ENCODE measurements at regions not wholly inside any gene's neighbourhood (a gene's known extent, or its start where the extent isn't known, plus 50 kb on each side); places are given as distances from the start of the nearest gene placed in this dataset.

- Histone ChIP-seq H3K4me3 (no peak overlapping the region), H3K27me3 (replicated peaks) (no peaks in the 10 kb centered on the region), H3K36me3 (no peaks in the 10 kb centered on the region), H3K4me1 (replicated peaks) (no peaks in the 10 kb centered on the region), H3K9me3 (replicated peaks) (no peaks in the 10 kb centered on the region), H3K27ac (no peak overlapping the region)
- no peak for DNase-seq (ENCODE audit: low read depth in 1 of 2, low spot score in 2 of 2)
Measured at GRCh38 chr5:7053125-7053524, 339.9 kb downstream of the TENT4A start.

- no peaks in the 10 kb centered on the region for H3K4me1 ChIP-seq (replicated peaks)
- DNase-seq (ENCODE audit: low read depth in 1 of 2, low spot score in 2 of 2): no peak
- no peak overlapping the region for H3K4me3 ChIP-seq
- no peaks in the 10 kb centered on the region for H3K27me3 ChIP-seq (replicated peaks)
- H3K27ac ChIP-seq: no peak overlapping the region
- no peaks in the 10 kb centered on the region for H3K9me3 ChIP-seq (replicated peaks)
- no peaks in the 10 kb centered on the region for H3K36me3 ChIP-seq
Measured at GRCh38 chr5:7053528-7054209, 340.4 kb downstream of the TENT4A start.

- no peaks in the 10 kb centered on the region for H3K4me1 ChIP-seq (replicated peaks)
- H3K27ac ChIP-seq: no peak overlapping the region
- no peak for DNase-seq (ENCODE audit: low read depth in 1 of 2, low spot score in 2 of 2)
- no peak overlapping the region for H3K4me3 ChIP-seq
- no peaks in the 10 kb centered on the region for H3K36me3 ChIP-seq
- H3K27me3 ChIP-seq (replicated peaks): no peaks in the 10 kb centered on the region
- H3K9me3 ChIP-seq (replicated peaks): no peaks in the 10 kb centered on the region
Measured at GRCh38 chr5:7066471-7067235, 329.3 kb upstream of the ADCY2 start.

- no peak overlapping the region for H3K4me3 ChIP-seq
- no peaks in the 10 kb centered on the region for H3K9me3 ChIP-seq (replicated peaks)
- H3K4me1 ChIP-seq (replicated peaks): no peaks in the 10 kb centered on the region
- H3K27ac ChIP-seq: no peak overlapping the region
- no peaks in the 10 kb centered on the region for H3K27me3 ChIP-seq (replicated peaks)
- no peaks in the 10 kb centered on the region for H3K36me3 ChIP-seq
- no peak for DNase-seq (ENCODE audit: low read depth in 1 of 2, low spot score in 2 of 2)
Measured at GRCh38 chr5:7068156-7068555, 327.8 kb upstream of the ADCY2 start.

- Histone ChIP-seq H3K9me3 (replicated peaks) (no peaks in the 10 kb centered on the region), H3K4me3 (no peak overlapping the region), H3K4me1 (replicated peaks) (no peaks in the 10 kb centered on the region), H3K27ac (no peak overlapping the region), H3K27me3 (replicated peaks) (no peaks in the 10 kb centered on the region), H3K36me3 (no peaks in the 10 kb centered on the region)
- no peak for DNase-seq (ENCODE audit: low read depth in 1 of 2, low spot score in 2 of 2)
Measured at GRCh38 chr5:7068899-7069298, 327.0 kb upstream of the ADCY2 start.

GRCh38 chr5:7072188-7072587 is 323.8 kb upstream of the ADCY2 start:
- H3K27me3 ChIP-seq (replicated peaks): no peaks in the 10 kb centered on the region

GRCh38 chr5:7073666-7074065 is 322.3 kb upstream of the ADCY2 start:
- H3K9me3 ChIP-seq (replicated peaks): no peaks in the 10 kb centered on the region

More at GRCh38 chr5:7072188-7072587, 323.8 kb upstream of the ADCY2 start:
- Histone ChIP-seq H3K27ac (no peak overlapping the region), H3K9me3 (replicated peaks) (no peaks in the 10 kb centered on the region), H3K36me3 (no peaks in the 10 kb centered on the region), H3K4me3 (no peak overlapping the region), H3K4me1 (replicated peaks) (no peaks in the 10 kb centered on the region)
- DNase-seq (ENCODE audit: low read depth in 1 of 2, low spot score in 2 of 2): no peak

GRCh38 chr5:7074176-7074575 is 321.8 kb upstream of the ADCY2 start:
- Histone ChIP-seq H3K4me1 (replicated peaks) (no peaks in the 10 kb centered on the region), H3K27ac (no peak overlapping the region), H3K9me3 (replicated peaks) (no peaks in the 10 kb centered on the region), H3K36me3 (no peaks in the 10 kb centered on the region), H3K27me3 (replicated peaks) (no peaks in the 10 kb centered on the region), H3K4me3 (no peak overlapping the region)
- DNase-seq (ENCODE audit: low read depth in 1 of 2, low spot score in 2 of 2): no peak

More at GRCh38 chr5:7073666-7074065, 322.3 kb upstream of the ADCY2 start:
- Histone ChIP-seq H3K4me1 (replicated peaks) (no peaks in the 10 kb centered on the region), H3K27ac (no peak overlapping the region), H3K27me3 (replicated peaks) (no peaks in the 10 kb centered on the region), H3K36me3 (no peaks in the 10 kb centered on the region), H3K4me3 (no peak overlapping the region)
- DNase-seq (ENCODE audit: low read depth in 1 of 2, low spot score in 2 of 2): no peak

GRCh38 chr5:7075470-7075869 is 320.5 kb upstream of the ADCY2 start:
- Histone ChIP-seq H3K27me3 (replicated peaks) (no peaks in the 10 kb centered on the region), H3K4me3 (no peak overlapping the region)

GRCh38 chr5:7078101-7078500 is 317.8 kb upstream of the ADCY2 start:
- H3K27me3 ChIP-seq (replicated peaks): no peaks in the 10 kb centered on the region

More at GRCh38 chr5:7075470-7075869, 320.5 kb upstream of the ADCY2 start:
- Histone ChIP-seq H3K4me1 (replicated peaks) (no peaks in the 10 kb centered on the region), H3K9me3 (replicated peaks) (no peaks in the 10 kb centered on the region), H3K27ac (no peak overlapping the region), H3K36me3 (no peaks in the 10 kb centered on the region)
- no peak for DNase-seq (ENCODE audit: low read depth in 1 of 2, low spot score in 2 of 2)

GRCh38 chr5:7078901-7079300 is 317.0 kb upstream of the ADCY2 start:
- Histone ChIP-seq H3K27ac (no peak overlapping the region), H3K9me3 (replicated peaks) (no peaks in the 10 kb centered on the region), H3K4me1 (replicated peaks) (no peaks in the 10 kb centered on the region), H3K36me3 (no peaks in the 10 kb centered on the region), H3K4me3 (no peak overlapping the region), H3K27me3 (replicated peaks) (no peaks in the 10 kb centered on the region)
- no peak for DNase-seq (ENCODE audit: low read depth in 1 of 2, low spot score in 2 of 2)

More at GRCh38 chr5:7078101-7078500, 317.8 kb upstream of the ADCY2 start:
- DNase-seq (ENCODE audit: low read depth in 1 of 2, low spot score in 2 of 2): no peak
- Histone ChIP-seq H3K36me3 (no peaks in the 10 kb centered on the region), H3K27ac (no peak overlapping the region), H3K4me3 (no peak overlapping the region), H3K4me1 (replicated peaks) (no peaks in the 10 kb centered on the region), H3K9me3 (replicated peaks) (no peaks in the 10 kb centered on the region)

GRCh38 chr5:7080501-7080900 is 315.4 kb upstream of the ADCY2 start:
- H3K36me3 ChIP-seq: no peaks in the 10 kb centered on the region
- no peak overlapping the region for H3K4me3 ChIP-seq
- no peaks in the 10 kb centered on the region for H3K4me1 ChIP-seq (replicated peaks)
- no peaks in the 10 kb centered on the region for H3K27me3 ChIP-seq (replicated peaks)
- H3K9me3 ChIP-seq (replicated peaks): no peaks in the 10 kb centered on the region
- H3K27ac ChIP-seq: no peak overlapping the region
- no peak for DNase-seq (ENCODE audit: low read depth in 1 of 2, low spot score in 2 of 2)

- Histone ChIP-seq H3K9me3 (replicated peaks) (no peaks in the 10 kb centered on the region), H3K4me3 (no peak overlapping the region), H3K27me3 (replicated peaks) (no peaks in the 10 kb centered on the region), H3K36me3 (no peaks in the 10 kb centered on the region), H3K4me1 (replicated peaks) (no peaks in the 10 kb centered on the region), H3K27ac (no peak overlapping the region)
- no peak for DNase-seq (ENCODE audit: low read depth in 1 of 2, low spot score in 2 of 2)
Measured at GRCh38 chr5:7087719-7088297, 308.1 kb upstream of the ADCY2 start.

- Histone ChIP-seq H3K36me3 (no peaks in the 10 kb centered on the region), H3K27ac (no peak overlapping the region)
Measured at GRCh38 chr5:7088849-7089248, 307.1 kb upstream of the ADCY2 start.

More at GRCh38 chr5:7088849-7089248, 307.1 kb upstream of the ADCY2 start:
- H3K4me1 ChIP-seq (replicated peaks): no peaks in the 10 kb centered on the region
- no peak overlapping the region for H3K4me3 ChIP-seq
- DNase-seq (ENCODE audit: low read depth in 1 of 2, low spot score in 2 of 2): no peak
- H3K9me3 ChIP-seq (replicated peaks): no peaks in the 10 kb centered on the region
- H3K27me3 ChIP-seq (replicated peaks): no peaks in the 10 kb centered on the region

Data from SJSA1 (cell line).